Activated naive CD8-positive, alpha-beta T cell (primary cell): ENCODE measurements at regions not wholly inside any gene's neighbourhood (a gene's known extent, or its start where the extent isn't known, plus 50 kb on each side); places are given as distances from the start of the nearest gene placed in this dataset.
"Not testable (repeated sequence)": the region's sequence is repeated elsewhere in the genome, so short reads cannot be mapped to it uniquely, and the experiment has no call there.

ENCODE experiments used
- H3K27ac Mint-ChIP-seq: one replicate; pipeline ENCODE4 v1.8.0; 2021; ENCODE audit warnings: mixed read lengths
- H3K27me3 Mint-ChIP-seq: one replicate; pipeline ENCODE4 v1.8.0; 2021; ENCODE audit warnings: mixed read lengths
- H3K36me3 Mint-ChIP-seq: one replicate; pipeline ENCODE4 v1.8.0; 2021; ENCODE audit warnings: mixed read lengths
- H3K4me1 Mint-ChIP-seq: one replicate; pipeline ENCODE4 v1.8.0; 2021; ENCODE audit warnings: low read depth, mixed read lengths
- H3K4me3 Mint-ChIP-seq: one replicate; pipeline ENCODE4 v1.8.0; 2021; ENCODE audit warnings: mild to moderate bottlenecking, mixed read lengths
- H3K9me3 Mint-ChIP-seq: one replicate; pipeline ENCODE4 v1.8.0; 2021; ENCODE audit warnings: low read depth, mixed read lengths

GRCh38 chr14:101669629-101670028 lies 91.9 kb upstream of the PPP2R5C start:
- Mint-ChIP-seq H3K9me3 (peaks cover 28% of the 10 kb centered on the region), H3K36me3 (peaks cover 13% of the 10 kb centered on the region), H3K27me3 (peaks cover 26% of the 10 kb centered on the region), H3K27ac (no peak overlapping the region), H3K4me1 (no peaks in the 10 kb centered on the region), H3K4me3 (no peak overlapping the region)

GRCh38 chr14:101673873-101674272 lies 87.6 kb upstream of the PPP2R5C start:
- peaks cover 10% of the 10 kb centered on the region for H3K27me3 Mint-ChIP-seq

GRCh38 chr14:101675835-101676234 lies 85.7 kb upstream of the PPP2R5C start:
- Mint-ChIP-seq H3K9me3 (peaks cover 17% of the 10 kb centered on the region), H3K27me3 (peaks cover 11% of the 10 kb centered on the region)
- not testable (repeated sequence) for H3K4me3 Mint-ChIP-seq, H3K4me1 Mint-ChIP-seq, H3K36me3 Mint-ChIP-seq, H3K27ac Mint-ChIP-seq

More at GRCh38 chr14:101673873-101674272, 87.6 kb upstream of the PPP2R5C start:
- Mint-ChIP-seq H3K4me3 (no peak overlapping the region), H3K4me1 (no peaks in the 10 kb centered on the region), H3K27ac (no peak overlapping the region), H3K36me3 (peaks cover 13% of the 10 kb centered on the region), H3K9me3 (peaks cover 24% of the 10 kb centered on the region)

- H3K27me3 Mint-ChIP-seq, H3K4me3 Mint-ChIP-seq, H3K27ac Mint-ChIP-seq, H3K36me3 Mint-ChIP-seq, H3K4me1 Mint-ChIP-seq, H3K9me3 Mint-ChIP-seq: not testable (repeated sequence)
Measured at GRCh38 chr14:101677912-101678327, 83.6 kb upstream of the PPP2R5C start.

- Mint-ChIP-seq H3K36me3 (no peaks in the 10 kb centered on the region), H3K27ac (no peak overlapping the region), H3K9me3 (no peaks in the 10 kb centered on the region), H3K4me1 (no peaks in the 10 kb centered on the region), H3K4me3 (no peak overlapping the region), H3K27me3 (peaks cover 7% of the 10 kb centered on the region)
Measured at GRCh38 chr14:101681795-101682194, 79.7 kb upstream of the PPP2R5C start.

- Mint-ChIP-seq H3K4me1 (no peaks in the 10 kb centered on the region), H3K9me3 (no peaks in the 10 kb centered on the region), H3K27ac (no peak overlapping the region), H3K4me3 (no peak overlapping the region), H3K36me3 (no peaks in the 10 kb centered on the region), H3K27me3 (peaks cover 7% of the 10 kb centered on the region)
Measured at GRCh38 chr14:101683365-101683764, 78.1 kb upstream of the PPP2R5C start.

- Mint-ChIP-seq H3K9me3 (no peaks in the 10 kb centered on the region), H3K4me3 (no peak overlapping the region), H3K36me3 (no peaks in the 10 kb centered on the region), H3K27me3 (peaks cover 3% of the 10 kb centered on the region), H3K27ac (no peak overlapping the region), H3K4me1 (no peaks in the 10 kb centered on the region)
Measured at GRCh38 chr14:101687756-101688546, 73.6 kb upstream of the PPP2R5C start.

GRCh38 chr14:101689039-101689501 lies 72.4 kb upstream of the PPP2R5C start:
- H3K4me3 Mint-ChIP-seq: no peak overlapping the region
- peaks cover 3% of the 10 kb centered on the region for H3K27me3 Mint-ChIP-seq
- H3K27ac Mint-ChIP-seq: no peak overlapping the region
- no peaks in the 10 kb centered on the region for H3K36me3 Mint-ChIP-seq
- no peaks in the 10 kb centered on the region for H3K4me1 Mint-ChIP-seq
- no peaks in the 10 kb centered on the region for H3K9me3 Mint-ChIP-seq

GRCh38 chr14:101689966-101690365 lies 71.5 kb upstream of the PPP2R5C start:
- not testable (repeated sequence) for H3K4me1 Mint-ChIP-seq, H3K27me3 Mint-ChIP-seq, H3K9me3 Mint-ChIP-seq, H3K27ac Mint-ChIP-seq, H3K36me3 Mint-ChIP-seq, H3K4me3 Mint-ChIP-seq

- Mint-ChIP-seq H3K27ac (no peak overlapping the region), H3K27me3 (peaks cover 4% of the 10 kb centered on the region), H3K36me3 (peaks cover 8% of the 10 kb centered on the region), H3K9me3 (peaks cover 18% of the 10 kb centered on the region), H3K4me1 (no peaks in the 10 kb centered on the region), H3K4me3 (no peak overlapping the region)
Measured at GRCh38 chr14:101695659-101696058, 65.8 kb upstream of the PPP2R5C start.

GRCh38 chr14:101704140-101704539 lies 57.4 kb upstream of the PPP2R5C start:
- Mint-ChIP-seq H3K4me3 (no peak overlapping the region), H3K9me3 (no peaks in the 10 kb centered on the region), H3K27me3 (no peaks in the 10 kb centered on the region), H3K36me3 (no peaks in the 10 kb centered on the region), H3K4me1 (peaks cover 22% of the 10 kb centered on the region), H3K27ac (no peak overlapping the region)

- peaks cover 22% of the 10 kb centered on the region for H3K4me1 Mint-ChIP-seq
- no peak overlapping the region for H3K4me3 Mint-ChIP-seq
- no peaks in the 10 kb centered on the region for H3K9me3 Mint-ChIP-seq
- H3K27me3 Mint-ChIP-seq: no peaks in the 10 kb centered on the region
- no peaks in the 10 kb centered on the region for H3K36me3 Mint-ChIP-seq
- peak overlapping the region; percentile 91 for H3K27ac Mint-ChIP-seq
Measured at GRCh38 chr14:101705733-101706508, 55.6 kb upstream of the PPP2R5C start.

- peak overlapping the region; percentile 81 for H3K27ac Mint-ChIP-seq
Measured at GRCh38 chr14:101706509-101707067, 54.9 kb upstream of the PPP2R5C start.

GRCh38 chr14:101707068-101707842 lies 54.3 kb upstream of the PPP2R5C start:
- H3K27me3 Mint-ChIP-seq: no peaks in the 10 kb centered on the region
- peaks cover 22% of the 10 kb centered on the region for H3K4me1 Mint-ChIP-seq
- H3K27ac Mint-ChIP-seq: peak overlapping the region; percentile 81

More at GRCh38 chr14:101706509-101707067, 54.9 kb upstream of the PPP2R5C start:
- Mint-ChIP-seq H3K4me1 (peaks cover 22% of the 10 kb centered on the region), H3K9me3 (no peaks in the 10 kb centered on the region), H3K4me3 (peak overlapping the region; percentile 32), H3K36me3 (no peaks in the 10 kb centered on the region), H3K27me3 (no peaks in the 10 kb centered on the region)

More at GRCh38 chr14:101707068-101707842, 54.3 kb upstream of the PPP2R5C start:
- Mint-ChIP-seq H3K36me3 (no peaks in the 10 kb centered on the region), H3K4me3 (peak overlapping the region; percentile 56), H3K9me3 (no peaks in the 10 kb centered on the region)
